Neural cell (in vitro differentiated cells): ENCODE measurements at regions not wholly inside any gene's neighbourhood (a gene's known extent, or its start where the extent isn't known, plus 50 kb on each side); places are given as distances from the start of the nearest gene placed in this dataset.
A peak's percentile ranks its signal among the peaks of the same experiment; 100 is the strongest.

ENCODE experiments used
- H2AFZ ChIP-seq: fragments of 200-600, 300-800 bp; sonication (generic), shearing (Covaris generic); 2 replicates; pipeline ENCODE4 v1.6.0; 2014; ENCODE audit warnings: low read depth, mild to moderate bottlenecking, antibody characterized with exemption, low read length, moderate library complexity
- H3F3A ChIP-seq: fragments of 200-600 bp; shearing (Covaris generic); 2 replicates; pipeline ENCODE4 v1.6.1; 2016; ENCODE audit warnings: mild to moderate bottlenecking, moderate library complexity, mixed read lengths, antibody characterized with exemption, low read length; ENCODE audit not compliant: insufficient read depth, poor library complexity, severe bottlenecking
- H3K27ac ChIP-seq: fragments of 200-600, 300-800 bp; sonication (generic), shearing (Covaris generic); 2 replicates; pipeline ENCODE4 v1.5.1; 2014; ENCODE audit warnings: mild to moderate bottlenecking, low read length, moderate library complexity
- H3K27me3 ChIP-seq: fragments of 300-800, 200-600 bp; sonication (generic), shearing (Covaris generic); 2 replicates; pipeline ENCODE4 v1.6.0; 2014; ENCODE audit warnings: mild to moderate bottlenecking, low read depth, low read length, moderate library complexity; ENCODE audit not compliant: insufficient read depth
- H3K36me3 ChIP-seq: fragments of 300-800, 200-600 bp; sonication (generic), shearing (Covaris generic); 2 replicates; pipeline ENCODE4 v1.5.1; 2014; ENCODE audit warnings: mild to moderate bottlenecking, antibody characterized with exemption, low read length, moderate library complexity; ENCODE audit not compliant: insufficient read depth
- H3K4me2 ChIP-seq: fragments of 300-800, 200-600 bp; sonication (generic), shearing (Covaris generic); 2 replicates; pipeline ENCODE4 v1.6.0; 2014; ENCODE audit warnings: mild to moderate bottlenecking, low read length
- H3K4me3 ChIP-seq: fragments of 300-800, 200-600 bp; sonication (generic), shearing (Covaris generic); 2 replicates; pipeline ENCODE4 v1.5.1; 2014; ENCODE audit warnings: mild to moderate bottlenecking, low read length, moderate library complexity
- H3K79me2 ChIP-seq: fragments of 200-600 bp; shearing (Covaris generic); replicated peaks from 2 replicates; pipeline ENCODE4 v1.6.0; 2014; ENCODE audit warnings: mild to moderate bottlenecking, low read length, moderate library complexity; ENCODE audit not compliant: insufficient read depth
- H3K9ac ChIP-seq: fragments of 300-800, 200-600 bp; sonication (generic), shearing (Covaris generic); 2 replicates; pipeline ENCODE4 v1.6.1; 2016; ENCODE audit warnings: mild to moderate bottlenecking, low read length, mixed read lengths
- H3K9me2 ChIP-seq: fragments of 200-600 bp; shearing (Covaris generic); 2 replicates; pipeline ENCODE4 v1.6.1; 2016; ENCODE audit warnings: mild to moderate bottlenecking, low read length, mixed read lengths; ENCODE audit not compliant: insufficient read depth
- H3K9me3 ChIP-seq: fragments of 200-600, 300-800 bp; sonication (generic), shearing (Covaris generic); 2 replicates; pipeline ENCODE4 v1.6.1; 2016; ENCODE audit warnings: mild to moderate bottlenecking, mixed run types, low read length, moderate library complexity, mixed read lengths
- H4K20me1 ChIP-seq: fragments of 200-600 bp; shearing (Covaris generic); 2 replicates; pipeline ENCODE4 v1.6.1; 2016; ENCODE audit warnings: mild to moderate bottlenecking, mixed run types; ENCODE audit not compliant: insufficient read depth
- EP300 ChIP-seq: fragments of 450-650 bp; conservative IDR thresholded peaks from 2 replicates; pipeline ENCODE4 v1.6.1; 2014; ENCODE audit warnings: antibody characterized with exemption, mild to moderate bottlenecking, moderate library complexity; ENCODE audit not compliant: poor library complexity, severe bottlenecking
- EZH2 ChIP-seq: fragments of 200-600, 300-800 bp; shearing (Covaris generic), sonication (generic); IDR thresholded peaks from 2 replicates; pipeline ENCODE4 v1.6.1; 2014; ENCODE audit warnings: antibody characterized with exemption, low read length, borderline replicate concordance, mild to moderate bottlenecking; ENCODE audit not compliant: insufficient read depth, poor library complexity, severe bottlenecking
- MXI1 ChIP-seq: fragments of 450-650 bp; conservative IDR thresholded peaks from 2 replicates; pipeline ENCODE4 v1.6.1; 2014; ENCODE audit warnings: antibody characterized with exemption, mild to moderate bottlenecking; ENCODE audit not compliant: poor library complexity, severe bottlenecking
- POLR2AphosphoS5 ChIP-seq: IDR thresholded peaks from 2 replicates; pipeline ENCODE4 v1.6.1; 2012
- RAD21 ChIP-seq: fragments of 450-650 bp; conservative IDR thresholded peaks from 2 replicates; pipeline ENCODE4 v1.6.1; 2014; ENCODE audit warnings: antibody characterized with exemption, mild to moderate bottlenecking, moderate library complexity
- SMC3 ChIP-seq: fragments of 450-650 bp; conservative IDR thresholded peaks from 2 replicates; pipeline ENCODE4 v1.6.1; 2014; ENCODE audit warnings: antibody characterized with exemption, mild to moderate bottlenecking, moderate library complexity; ENCODE audit not compliant: poor library complexity
- TAF1 ChIP-seq: IDR thresholded peaks from 2 replicates; pipeline ENCODE4 v1.6.1; 2012; ENCODE audit warnings: low read depth
- TF ChIP-seq, protein P1 (sequence below): IDR thresholded peaks from 2 replicates; pipeline ENCODE4 v1.6.1; 2012; ENCODE audit warnings: borderline replicate concordance
- TF ChIP-seq, protein P2 (sequence below): fragments of 450-650 bp; IDR thresholded peaks from 2 replicates; pipeline ENCODE4 v1.5.1; 2014; ENCODE audit warnings: antibody characterized with exemption, mild to moderate bottlenecking, moderate library complexity; ENCODE audit not compliant: poor library complexity, severe bottlenecking

DNA sequence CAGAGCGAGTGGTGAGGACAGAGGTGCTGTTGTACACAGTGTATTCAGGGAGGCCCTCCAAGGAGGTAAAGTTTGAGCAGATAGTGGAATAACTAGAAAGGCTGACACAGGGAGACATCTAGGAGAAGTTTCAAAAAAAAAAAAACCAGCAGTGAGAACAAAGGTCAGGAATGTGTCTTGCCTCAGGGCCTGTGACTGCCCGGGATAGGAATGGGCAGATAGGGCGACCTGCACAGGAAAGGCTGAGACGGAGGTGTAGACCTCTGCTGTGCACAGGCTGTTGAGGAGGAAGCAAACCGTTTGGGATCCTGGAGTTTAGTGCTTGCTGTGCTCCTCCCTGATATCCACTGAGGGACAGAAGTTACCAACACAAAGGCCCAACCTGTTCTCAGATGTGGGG lies 406.5 kb upstream of the B3GAT1 start:
- Histone ChIP-seq H3K27ac (no peak overlapping the region), H3K27me3 (no peaks in the 10 kb centered on the region), H3F3A (no peaks in the 10 kb centered on the region), H3K9me3 (no peaks in the 10 kb centered on the region), H3K9me2 (no peaks in the 10 kb centered on the region), H4K20me1 (no peaks in the 10 kb centered on the region), H3K4me2 (no peak overlapping the region), H3K36me3 (no peaks in the 10 kb centered on the region), H2AFZ (no peak overlapping the region), H3K4me3 (no peak overlapping the region), H3K79me2 (no peaks in the 10 kb centered on the region), H3K9ac (no peak overlapping the region)
- no peak for TF ChIP-seq EP300
- no peak for TF ChIP-seq EZH2
- no peak for TF ChIP-seq SMC3

DNA sequence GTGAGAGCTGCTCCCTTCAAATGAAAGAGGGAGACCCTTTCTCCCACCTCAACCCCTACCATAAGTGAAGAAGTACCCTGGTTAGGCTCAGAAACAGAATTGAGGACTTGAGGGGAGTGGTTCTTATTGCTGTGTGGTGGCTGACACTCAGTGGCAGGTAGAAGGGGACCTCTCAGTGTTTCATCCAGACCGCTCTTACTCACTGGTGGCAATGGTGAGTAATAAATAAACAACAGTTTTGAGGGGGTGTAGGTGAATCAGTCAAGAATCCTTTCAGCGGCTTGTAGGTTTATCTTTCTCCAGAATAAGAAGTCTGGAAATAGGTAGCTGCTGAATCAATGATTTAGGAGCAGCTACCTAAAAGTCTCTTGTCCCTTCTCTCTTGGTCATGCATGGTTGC lies 403.4 kb upstream of the B3GAT1 start:
- Histone ChIP-seq H3K79me2 (no peaks in the 10 kb centered on the region), H4K20me1 (no peaks in the 10 kb centered on the region), H3K9ac (no peak overlapping the region), H3K4me3 (no peak overlapping the region), H2AFZ (no peak overlapping the region), H3K9me2 (no peaks in the 10 kb centered on the region), H3K9me3 (no peaks in the 10 kb centered on the region), H3F3A (no peaks in the 10 kb centered on the region), H3K4me2 (no peak overlapping the region), H3K27ac (no peak overlapping the region), H3K27me3 (no peaks in the 10 kb centered on the region), H3K36me3 (no peaks in the 10 kb centered on the region)
- no peak for TF ChIP-seq MXI1

DNA sequence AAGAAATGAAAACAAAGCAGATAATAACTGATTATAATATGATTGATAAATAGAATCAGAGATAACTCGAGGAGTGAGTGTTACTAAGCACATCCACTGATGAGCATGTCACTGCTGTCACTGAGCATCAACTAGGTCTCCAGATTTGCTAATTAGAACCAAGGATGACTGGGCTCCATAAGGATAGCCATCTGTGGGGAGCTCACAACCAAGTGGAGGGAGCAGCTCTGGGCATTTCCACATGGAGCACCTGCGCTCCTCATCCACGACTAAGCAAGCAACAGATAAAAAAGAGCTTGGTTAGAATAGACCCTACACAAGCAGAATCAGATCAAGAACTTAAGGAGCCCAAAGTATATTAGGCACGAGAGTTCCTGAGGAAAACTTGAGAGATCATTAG lies 396.0 kb upstream of the B3GAT1 start:
- no peak overlapping the region for H3K27ac ChIP-seq
- H3K36me3 ChIP-seq = no peaks in the 10 kb centered on the region
- H3K4me2 ChIP-seq = no peak overlapping the region
- no peak overlapping the region for H3K4me3 ChIP-seq
- no peaks in the 10 kb centered on the region for H3K79me2 ChIP-seq
- no peak overlapping the region for H3K9ac ChIP-seq
- no peak for TF ChIP-seq TAF1
- no peaks in the 10 kb centered on the region for H3K27me3 ChIP-seq
- no peak overlapping the region for H2AFZ ChIP-seq
- H3K9me3 ChIP-seq = no peaks in the 10 kb centered on the region
- no peaks in the 10 kb centered on the region for H3K9me2 ChIP-seq
- no peaks in the 10 kb centered on the region for H3F3A ChIP-seq
- no peaks in the 10 kb centered on the region for H4K20me1 ChIP-seq

DNA sequence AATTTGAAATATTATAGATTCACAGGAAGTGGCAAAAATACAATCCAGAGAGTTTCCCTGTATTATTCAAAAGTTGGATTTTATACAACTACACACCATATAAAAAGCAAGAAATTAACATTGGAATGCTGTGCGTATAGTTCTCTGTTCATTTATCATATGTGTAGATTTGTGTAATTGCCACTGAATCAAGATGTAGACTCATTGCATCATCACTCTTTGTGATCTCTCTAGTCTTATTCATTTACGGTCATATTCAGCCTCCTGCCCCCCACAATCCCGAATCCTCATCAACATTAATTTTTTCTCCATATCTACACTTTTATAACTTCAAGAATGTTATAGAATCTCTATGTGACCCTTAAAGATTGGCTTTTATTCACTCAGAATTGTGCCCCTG lies 390.6 kb upstream of the B3GAT1 start:
- Histone ChIP-seq H3K9ac (peak overlapping the region; percentile 52), H3K36me3 (no peaks in the 10 kb centered on the region), H3K27me3 (no peaks in the 10 kb centered on the region), H3F3A (no peaks in the 10 kb centered on the region), H3K27ac (peak overlapping the region; percentile 56), H4K20me1 (no peaks in the 10 kb centered on the region), H2AFZ (peak overlapping the region; percentile 61), H3K4me3 (no peak overlapping the region), H3K9me3 (no peaks in the 10 kb centered on the region), H3K4me2 (no peak overlapping the region), H3K9me2 (no peaks in the 10 kb centered on the region), H3K79me2 (no peaks in the 10 kb centered on the region)
- no peak for TF ChIP-seq RAD21
- TF ChIP-seq, protein P1, sequence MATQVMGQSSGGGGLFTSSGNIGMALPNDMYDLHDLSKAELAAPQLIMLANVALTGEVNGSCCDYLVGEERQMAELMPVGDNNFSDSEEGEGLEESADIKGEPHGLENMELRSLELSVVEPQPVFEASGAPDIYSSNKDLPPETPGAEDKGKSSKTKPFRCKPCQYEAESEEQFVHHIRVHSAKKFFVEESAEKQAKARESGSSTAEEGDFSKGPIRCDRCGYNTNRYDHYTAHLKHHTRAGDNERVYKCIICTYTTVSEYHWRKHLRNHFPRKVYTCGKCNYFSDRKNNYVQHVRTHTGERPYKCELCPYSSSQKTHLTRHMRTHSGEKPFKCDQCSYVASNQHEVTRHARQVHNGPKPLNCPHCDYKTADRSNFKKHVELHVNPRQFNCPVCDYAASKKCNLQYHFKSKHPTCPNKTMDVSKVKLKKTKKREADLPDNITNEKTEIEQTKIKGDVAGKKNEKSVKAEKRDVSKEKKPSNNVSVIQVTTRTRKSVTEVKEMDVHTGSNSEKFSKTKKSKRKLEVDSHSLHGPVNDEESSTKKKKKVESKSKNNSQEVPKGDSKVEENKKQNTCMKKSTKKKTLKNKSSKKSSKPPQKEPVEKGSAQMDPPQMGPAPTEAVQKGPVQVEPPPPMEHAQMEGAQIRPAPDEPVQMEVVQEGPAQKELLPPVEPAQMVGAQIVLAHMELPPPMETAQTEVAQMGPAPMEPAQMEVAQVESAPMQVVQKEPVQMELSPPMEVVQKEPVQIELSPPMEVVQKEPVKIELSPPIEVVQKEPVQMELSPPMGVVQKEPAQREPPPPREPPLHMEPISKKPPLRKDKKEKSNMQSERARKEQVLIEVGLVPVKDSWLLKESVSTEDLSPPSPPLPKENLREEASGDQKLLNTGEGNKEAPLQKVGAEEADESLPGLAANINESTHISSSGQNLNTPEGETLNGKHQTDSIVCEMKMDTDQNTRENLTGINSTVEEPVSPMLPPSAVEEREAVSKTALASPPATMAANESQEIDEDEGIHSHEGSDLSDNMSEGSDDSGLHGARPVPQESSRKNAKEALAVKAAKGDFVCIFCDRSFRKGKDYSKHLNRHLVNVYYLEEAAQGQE = no peak
- no peak for TF ChIP-seq SMC3
- no peak for TF ChIP-seq TAF1
- no peak for TF ChIP-seq MXI1
- TF ChIP-seq EZH2 = no peak
- TF ChIP-seq EP300 = no peak
- TF ChIP-seq, protein P2, sequence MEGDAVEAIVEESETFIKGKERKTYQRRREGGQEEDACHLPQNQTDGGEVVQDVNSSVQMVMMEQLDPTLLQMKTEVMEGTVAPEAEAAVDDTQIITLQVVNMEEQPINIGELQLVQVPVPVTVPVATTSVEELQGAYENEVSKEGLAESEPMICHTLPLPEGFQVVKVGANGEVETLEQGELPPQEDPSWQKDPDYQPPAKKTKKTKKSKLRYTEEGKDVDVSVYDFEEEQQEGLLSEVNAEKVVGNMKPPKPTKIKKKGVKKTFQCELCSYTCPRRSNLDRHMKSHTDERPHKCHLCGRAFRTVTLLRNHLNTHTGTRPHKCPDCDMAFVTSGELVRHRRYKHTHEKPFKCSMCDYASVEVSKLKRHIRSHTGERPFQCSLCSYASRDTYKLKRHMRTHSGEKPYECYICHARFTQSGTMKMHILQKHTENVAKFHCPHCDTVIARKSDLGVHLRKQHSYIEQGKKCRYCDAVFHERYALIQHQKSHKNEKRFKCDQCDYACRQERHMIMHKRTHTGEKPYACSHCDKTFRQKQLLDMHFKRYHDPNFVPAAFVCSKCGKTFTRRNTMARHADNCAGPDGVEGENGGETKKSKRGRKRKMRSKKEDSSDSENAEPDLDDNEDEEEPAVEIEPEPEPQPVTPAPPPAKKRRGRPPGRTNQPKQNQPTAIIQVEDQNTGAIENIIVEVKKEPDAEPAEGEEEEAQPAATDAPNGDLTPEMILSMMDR = no peak
- TF ChIP-seq POLR2AphosphoS5 = no peak
